OCI-LY1 (cell line): ENCODE measurements at regions not wholly inside any gene's neighbourhood (a gene's known extent, or its start where the extent isn't known, plus 50 kb on each side); places are given as distances from the start of the nearest gene placed in this dataset.

Experiments used
- EZH2 ChIP-seq: fragments of 200-600 bp; sonication (generic), shearing (Covaris generic); IDR thresholded peaks from 2 replicates; pipeline ENCODE4 v1.8.0; 2017; ENCODE audit warnings: borderline replicate concordance, mixed run types, mild to moderate bottlenecking, antibody characterized with exemption, low read length, moderate library complexity, mixed read lengths
- TF ChIP-seq, protein P1 (sequence below): fragments of 200-600 bp; sonication (generic), shearing (Covaris generic); IDR thresholded peaks from 2 replicates; pipeline ENCODE4 v1.5.1; 2017; ENCODE audit warnings: mild to moderate bottlenecking, antibody characterized with exemption, low read length, moderate library complexity, mixed read lengths

DNA sequence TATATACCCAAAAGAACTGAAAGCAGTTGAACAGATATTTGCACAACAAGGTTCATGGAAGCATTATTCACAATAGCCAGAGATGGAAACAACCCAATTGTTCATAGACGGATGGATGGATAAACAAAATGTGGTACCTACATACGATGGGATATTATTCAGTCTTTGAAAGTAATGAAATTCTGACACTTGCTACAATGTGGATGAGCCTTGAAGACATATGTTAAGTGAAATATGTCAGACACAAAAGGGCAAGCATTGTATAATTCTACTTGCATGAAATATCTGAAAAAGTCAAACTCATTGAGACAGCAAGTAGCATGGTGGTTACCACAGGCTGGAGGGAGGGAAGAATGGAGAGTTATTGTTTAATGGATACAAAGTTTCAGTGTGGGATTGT is 696.1 kb downstream of the MATN1 start:
- TF ChIP-seq, protein P1, sequence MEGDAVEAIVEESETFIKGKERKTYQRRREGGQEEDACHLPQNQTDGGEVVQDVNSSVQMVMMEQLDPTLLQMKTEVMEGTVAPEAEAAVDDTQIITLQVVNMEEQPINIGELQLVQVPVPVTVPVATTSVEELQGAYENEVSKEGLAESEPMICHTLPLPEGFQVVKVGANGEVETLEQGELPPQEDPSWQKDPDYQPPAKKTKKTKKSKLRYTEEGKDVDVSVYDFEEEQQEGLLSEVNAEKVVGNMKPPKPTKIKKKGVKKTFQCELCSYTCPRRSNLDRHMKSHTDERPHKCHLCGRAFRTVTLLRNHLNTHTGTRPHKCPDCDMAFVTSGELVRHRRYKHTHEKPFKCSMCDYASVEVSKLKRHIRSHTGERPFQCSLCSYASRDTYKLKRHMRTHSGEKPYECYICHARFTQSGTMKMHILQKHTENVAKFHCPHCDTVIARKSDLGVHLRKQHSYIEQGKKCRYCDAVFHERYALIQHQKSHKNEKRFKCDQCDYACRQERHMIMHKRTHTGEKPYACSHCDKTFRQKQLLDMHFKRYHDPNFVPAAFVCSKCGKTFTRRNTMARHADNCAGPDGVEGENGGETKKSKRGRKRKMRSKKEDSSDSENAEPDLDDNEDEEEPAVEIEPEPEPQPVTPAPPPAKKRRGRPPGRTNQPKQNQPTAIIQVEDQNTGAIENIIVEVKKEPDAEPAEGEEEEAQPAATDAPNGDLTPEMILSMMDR = no peak
- no peak for TF ChIP-seq EZH2
